Right lobe of liver (tissue), 4 donors: ENCODE measurements at regions not wholly inside any gene's neighbourhood (a gene's known extent, or its start where the extent isn't known, plus 50 kb on each side); places are given as distances from the start of the nearest gene placed in this dataset.

Experiments used
- CTCF ChIP-seq, 4 donors: fragments of 200-600 bp in 3 of 4; fragments of 450-650 bp in 1 of 4; IDR thresholded peaks; one replicate each; pipeline versions ENCODE4 v1.5.1 to v1.8.0; 2016 to 2022; ENCODE audit warnings: antibody characterized with exemption in 4 of 4, mild to moderate bottlenecking in 2 of 4
- POLR2A ChIP-seq: fragments of 450-650 bp; IDR thresholded peaks from one replicate; pipeline ENCODE4 v1.6.1; 2017; ENCODE audit warnings: antibody characterized with exemption, mild to moderate bottlenecking
- donor health status: DM: no; HTN: no; CAD: no.
- donor health status: DM: no; HTN: no; CAD: no.
- donor health status: DM: no; HTN: yes; CAD: no.

- TF ChIP-seq CTCF (IDR thresholded peaks at IDR 0.05) (no peak), POLR2A (no peak)
These were observed 989.4 kb downstream of the GRID1 start for GRCh38 chr10:85377029-85377806.
